ENCODE measurements at regions not wholly inside any gene's neighbourhood (a gene's known extent, or its start where the extent isn't known, plus 50 kb on each side); places are given as distances from the start of the nearest gene placed in this dataset.
"Not testable (repeated sequence)": the region's sequence is repeated elsewhere in the genome, so short reads cannot be mapped to it uniquely, and the experiment has no call there.

- Mint-ChIP-seq H3K4me3 (ENCODE audit: low read depth) (no peak overlapping the region), H3K9me3 (ENCODE audit: low read depth) (peaks cover 16% of the 10 kb centered on the region), H3K27me3 (no peaks in the 10 kb centered on the region), H3K4me1 (ENCODE audit: low read depth) (peaks cover 2% of the 10 kb centered on the region), H3K36me3 (ENCODE audit: insufficient read depth) (no peaks in the 10 kb centered on the region), H3K27ac (no peak overlapping the region)
- TF ChIP-seq CTCF (IDR thresholded peaks at IDR 0.05; ENCODE audit: unreplicated experiment): no peak
- DNase-seq (ENCODE audit: low spot score, unreplicated experiment): no peak
Measured at GRCh38 chr3:20245781-20246180, 59.8 kb upstream of the SGO1 start.

GRCh38 chr3:20240154-20240883 is 54.3 kb upstream of the SGO1 start:
- H3K27me3 Mint-ChIP-seq: no peaks in the 10 kb centered on the region
- TF ChIP-seq CTCF (IDR thresholded peaks at IDR 0.05; ENCODE audit: unreplicated experiment): no peak
- no peaks in the 10 kb centered on the region for H3K4me1 Mint-ChIP-seq (ENCODE audit: low read depth)
- no peak for DNase-seq (ENCODE audit: low spot score, unreplicated experiment)
- H3K9me3 Mint-ChIP-seq (ENCODE audit: low read depth): peaks cover 16% of the 10 kb centered on the region
- H3K4me3 Mint-ChIP-seq (ENCODE audit: low read depth): no peak overlapping the region
- no peaks in the 10 kb centered on the region for H3K36me3 Mint-ChIP-seq (ENCODE audit: insufficient read depth)
- no peak overlapping the region for H3K27ac Mint-ChIP-seq

GRCh38 chr3:20238199-20238598 is 52.2 kb upstream of the SGO1 start:
- not testable (repeated sequence) for H3K4me1 Mint-ChIP-seq (ENCODE audit: low read depth); H3K27ac Mint-ChIP-seq; H3K36me3 Mint-ChIP-seq (ENCODE audit: insufficient read depth); H3K27me3 Mint-ChIP-seq; H3K4me3 Mint-ChIP-seq (ENCODE audit: low read depth); DNase-seq (ENCODE audit: low spot score, unreplicated experiment)
- H3K9me3 Mint-ChIP-seq (ENCODE audit: low read depth): peaks cover 11% of the 10 kb centered on the region

GRCh38 chr3:20236603-20237002 is 50.6 kb upstream of the SGO1 start:
- H3K9me3 Mint-ChIP-seq (ENCODE audit: low read depth): no peaks in the 10 kb centered on the region
- H3K4me1 Mint-ChIP-seq (ENCODE audit: low read depth): no peaks in the 10 kb centered on the region
- no peak for TF ChIP-seq CTCF (IDR thresholded peaks at IDR 0.05; ENCODE audit: unreplicated experiment)
- no peak for DNase-seq (ENCODE audit: low spot score, unreplicated experiment)
- no peaks in the 10 kb centered on the region for H3K27me3 Mint-ChIP-seq
- H3K4me3 Mint-ChIP-seq (ENCODE audit: low read depth): no peak overlapping the region
- H3K36me3 Mint-ChIP-seq (ENCODE audit: insufficient read depth): no peaks in the 10 kb centered on the region
- no peak overlapping the region for H3K27ac Mint-ChIP-seq

All from progenitor cell of endocrine pancreas (in vitro differentiated cells).